ENCODE measurements at regions not wholly inside any gene's neighbourhood (a gene's known extent, or its start where the extent isn't known, plus 50 kb on each side); places are given as distances from the start of the nearest gene placed in this dataset.

DNA sequence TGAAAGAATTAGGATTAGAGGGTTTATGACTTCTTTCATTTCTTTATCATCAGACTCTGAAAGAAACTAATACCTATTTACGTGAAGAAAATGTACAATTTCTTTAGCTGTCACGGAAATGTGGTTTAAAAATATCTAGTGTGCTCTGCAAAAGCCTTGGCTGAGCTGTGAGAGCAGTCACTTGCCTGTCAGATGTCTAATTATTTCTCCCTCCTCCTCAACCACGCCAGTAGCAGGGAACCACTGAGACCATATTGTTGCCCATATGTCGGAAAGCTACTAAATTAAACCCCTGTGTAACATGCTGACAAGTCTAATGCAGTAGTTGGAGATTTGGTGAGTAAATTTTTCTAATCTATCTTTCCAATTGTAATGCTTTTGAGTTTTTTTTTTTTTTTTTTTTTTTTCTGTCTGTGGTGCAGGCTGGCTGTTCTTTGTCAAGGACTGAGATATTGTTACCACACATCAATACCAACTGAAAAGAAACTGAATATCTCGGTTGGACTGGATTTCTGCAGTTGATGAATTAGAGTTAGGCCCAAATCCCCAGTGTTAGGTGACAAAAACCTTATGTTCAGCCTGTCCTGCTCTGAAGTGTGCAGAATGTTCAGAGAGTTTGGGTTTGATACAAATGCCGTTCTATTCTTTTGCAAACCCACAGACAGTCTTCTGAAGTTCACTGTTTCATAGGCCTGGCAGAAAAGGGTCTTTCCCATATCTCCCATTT is 302.9 kb upstream of the SYNCRIP start:
- Mint-ChIP-seq H3K4me1 (no peaks in the 10 kb centered on the region), H3K27ac (no peak overlapping the region), H3K9me3 (peaks cover 6% of the 10 kb centered on the region), H3K4me3 (no peak overlapping the region), H3K36me3 (ENCODE audit: low read depth) (no peaks in the 10 kb centered on the region), H3K27me3 (ENCODE audit: low read depth, poor library complexity) (no peaks in the 10 kb centered on the region)
- TF ChIP-seq, protein P1, sequence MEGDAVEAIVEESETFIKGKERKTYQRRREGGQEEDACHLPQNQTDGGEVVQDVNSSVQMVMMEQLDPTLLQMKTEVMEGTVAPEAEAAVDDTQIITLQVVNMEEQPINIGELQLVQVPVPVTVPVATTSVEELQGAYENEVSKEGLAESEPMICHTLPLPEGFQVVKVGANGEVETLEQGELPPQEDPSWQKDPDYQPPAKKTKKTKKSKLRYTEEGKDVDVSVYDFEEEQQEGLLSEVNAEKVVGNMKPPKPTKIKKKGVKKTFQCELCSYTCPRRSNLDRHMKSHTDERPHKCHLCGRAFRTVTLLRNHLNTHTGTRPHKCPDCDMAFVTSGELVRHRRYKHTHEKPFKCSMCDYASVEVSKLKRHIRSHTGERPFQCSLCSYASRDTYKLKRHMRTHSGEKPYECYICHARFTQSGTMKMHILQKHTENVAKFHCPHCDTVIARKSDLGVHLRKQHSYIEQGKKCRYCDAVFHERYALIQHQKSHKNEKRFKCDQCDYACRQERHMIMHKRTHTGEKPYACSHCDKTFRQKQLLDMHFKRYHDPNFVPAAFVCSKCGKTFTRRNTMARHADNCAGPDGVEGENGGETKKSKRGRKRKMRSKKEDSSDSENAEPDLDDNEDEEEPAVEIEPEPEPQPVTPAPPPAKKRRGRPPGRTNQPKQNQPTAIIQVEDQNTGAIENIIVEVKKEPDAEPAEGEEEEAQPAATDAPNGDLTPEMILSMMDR (IDR thresholded peaks at IDR 0.05) = no peak
- no peak for DNase-seq

DNA sequence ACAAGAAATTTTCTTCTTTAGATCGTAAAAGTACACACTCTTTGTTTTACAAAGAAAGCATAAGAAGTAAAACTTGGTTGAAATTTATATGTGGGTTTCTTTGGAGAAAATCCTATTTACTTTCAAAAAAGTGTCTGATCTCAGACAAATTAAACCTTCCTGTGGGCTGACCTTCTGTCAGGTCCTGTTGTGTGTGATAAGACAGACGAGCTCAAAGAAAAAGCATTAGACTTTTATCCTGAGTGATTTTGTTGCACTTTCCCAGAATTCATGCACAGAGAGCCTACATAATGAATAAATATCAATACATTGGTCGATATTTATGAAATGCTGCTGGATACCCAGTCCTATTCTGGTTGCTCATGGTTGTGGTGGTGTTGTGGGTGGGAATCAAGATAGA is 302.1 kb upstream of the SYNCRIP start:
- no peaks in the 10 kb centered on the region for H3K9me3 Mint-ChIP-seq
- DNase-seq = no peak
- TF ChIP-seq, protein P1 (IDR thresholded peaks at IDR 0.05) = no peak
- no peak overlapping the region for H3K4me3 Mint-ChIP-seq
- H3K27ac Mint-ChIP-seq = no peak overlapping the region
- H3K4me1 Mint-ChIP-seq = no peaks in the 10 kb centered on the region
- no peaks in the 10 kb centered on the region for H3K27me3 Mint-ChIP-seq (ENCODE audit: low read depth, poor library complexity)
- no peaks in the 10 kb centered on the region for H3K36me3 Mint-ChIP-seq (ENCODE audit: low read depth)

DNA sequence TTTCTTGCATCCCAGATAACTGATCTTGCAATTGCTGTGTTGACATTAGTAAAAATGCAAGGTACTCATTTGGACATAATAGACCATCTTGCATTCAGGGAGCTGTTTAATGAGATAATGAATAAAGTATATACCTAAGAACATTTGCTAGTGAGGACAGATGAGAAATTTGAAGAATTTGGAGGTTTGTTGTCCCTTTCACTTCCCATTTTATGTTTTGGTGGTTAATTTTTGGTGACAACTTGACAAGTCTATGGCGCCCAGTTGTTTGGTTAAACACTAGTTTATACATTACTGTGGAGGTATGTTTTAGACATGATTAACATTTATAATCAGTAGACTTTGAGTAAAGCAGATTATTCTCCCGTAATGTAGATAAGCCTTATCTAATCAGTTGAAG is 300.2 kb upstream of the SYNCRIP start:
- no peak for DNase-seq
- Mint-ChIP-seq H3K4me3 (no peak overlapping the region), H3K27me3 (ENCODE audit: low read depth, poor library complexity) (no peaks in the 10 kb centered on the region), H3K36me3 (ENCODE audit: low read depth) (no peaks in the 10 kb centered on the region), H3K27ac (no peak overlapping the region), H3K9me3 (peaks cover 3% of the 10 kb centered on the region), H3K4me1 (no peaks in the 10 kb centered on the region)
- TF ChIP-seq, protein P1 (IDR thresholded peaks at IDR 0.05) = no peak

DNA sequence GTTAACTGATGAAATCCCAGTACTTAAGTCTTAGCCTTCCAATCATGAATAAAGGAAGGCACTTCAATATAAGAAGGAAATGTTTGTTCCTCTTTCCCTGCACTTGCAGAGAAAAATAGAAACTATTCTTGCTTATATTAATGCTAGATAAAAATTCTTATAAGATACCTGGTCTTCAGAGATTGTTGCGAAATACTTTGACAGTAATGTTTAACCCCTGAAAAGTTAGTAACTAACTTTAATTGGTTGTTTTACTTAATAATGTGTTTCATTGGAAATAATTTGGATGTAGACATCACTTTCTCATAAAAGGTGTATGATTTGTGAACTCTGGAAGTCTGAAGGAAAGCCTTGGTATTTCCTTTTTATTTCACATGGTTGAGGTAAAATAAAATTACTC is 294.2 kb upstream of the SYNCRIP start:
- H3K4me1 Mint-ChIP-seq = no peaks in the 10 kb centered on the region
- DNase-seq = no peak
- H3K4me3 Mint-ChIP-seq = no peak overlapping the region
- TF ChIP-seq, protein P1 (IDR thresholded peaks at IDR 0.05) = no peak
- H3K36me3 Mint-ChIP-seq (ENCODE audit: low read depth) = no peaks in the 10 kb centered on the region
- H3K27ac Mint-ChIP-seq = no peak overlapping the region
- peaks cover 53% of the 10 kb centered on the region for H3K9me3 Mint-ChIP-seq
- H3K27me3 Mint-ChIP-seq (ENCODE audit: low read depth, poor library complexity) = no peaks in the 10 kb centered on the region

DNA sequence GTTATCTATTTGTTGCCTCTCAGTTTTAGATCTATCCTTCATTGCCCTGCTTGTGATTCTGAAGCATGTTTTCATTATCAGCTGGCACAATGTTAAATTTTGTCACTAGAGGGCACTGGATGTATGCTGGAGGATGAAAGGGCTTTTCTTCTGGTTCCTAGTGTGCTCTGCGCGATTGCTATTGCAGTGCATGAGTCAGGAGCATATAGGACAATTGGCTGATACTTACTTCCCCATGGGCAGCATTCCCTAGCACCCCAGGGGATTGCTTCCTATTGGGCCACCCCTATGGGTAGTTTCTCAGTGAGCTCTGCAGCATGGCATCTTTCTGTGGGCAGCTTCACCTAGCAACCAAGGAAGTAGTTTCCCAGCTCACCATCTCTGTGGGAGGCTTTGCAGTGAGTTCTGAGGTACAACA is 280.3 kb upstream of the SYNCRIP start:
- Mint-ChIP-seq H3K4me3 (no peak overlapping the region), H3K36me3 (ENCODE audit: low read depth) (no peaks in the 10 kb centered on the region), H3K27me3 (ENCODE audit: low read depth, poor library complexity) (peaks cover 3% of the 10 kb centered on the region), H3K27ac (no peak overlapping the region), H3K4me1 (no peaks in the 10 kb centered on the region), H3K9me3 (peaks cover 16% of the 10 kb centered on the region)
- TF ChIP-seq, protein P1 (IDR thresholded peaks at IDR 0.05) = peak; percentile 59
- peak; percentile 14 for DNase-seq

DNA sequence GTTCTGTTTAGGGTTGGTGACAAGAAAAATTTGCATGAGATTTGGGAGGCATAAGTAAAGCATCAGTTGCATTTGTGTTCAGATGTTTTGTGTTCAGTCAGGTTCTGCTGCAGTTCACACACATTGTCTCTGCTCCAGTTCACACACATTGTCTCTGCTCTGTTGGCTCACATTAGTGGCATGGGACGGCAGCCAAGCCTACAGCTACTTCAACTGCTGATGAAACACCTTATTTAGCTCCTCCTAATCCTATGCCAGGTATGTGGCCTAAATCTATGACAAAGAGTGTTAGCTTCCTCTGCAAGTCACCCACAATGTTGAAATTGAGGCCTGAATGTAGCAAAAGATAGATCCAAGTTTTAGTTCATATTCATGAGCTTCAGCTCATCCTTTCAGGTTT is 278.1 kb upstream of the SYNCRIP start:
- no peak for DNase-seq
- Mint-ChIP-seq H3K27me3 (ENCODE audit: low read depth, poor library complexity) (peaks cover under 1% of the 10 kb centered on the region), H3K36me3 (ENCODE audit: low read depth) (no peaks in the 10 kb centered on the region), H3K4me1 (no peaks in the 10 kb centered on the region), H3K27ac (no peak overlapping the region), H3K4me3 (no peak overlapping the region), H3K9me3 (peaks cover 12% of the 10 kb centered on the region)
- TF ChIP-seq, protein P1 (IDR thresholded peaks at IDR 0.05) = no peak
